ENCODE measurements at regions not wholly inside any gene's neighbourhood (a gene's known extent, or its start where the extent isn't known, plus 50 kb on each side); places are given as distances from the start of the nearest gene placed in this dataset.
"Not testable (repeated sequence)": the region's sequence is repeated elsewhere in the genome, so short reads cannot be mapped to it uniquely, and the experiment has no call there.

GRCh38 chr1:143663056-143663455 lies 308.7 kb downstream of the FAM72C start:
- DNase-seq (ENCODE audit: low read depth, low spot score); H3K4me3 ChIP-seq (ENCODE audit: low read length); H3K4me1 ChIP-seq (ENCODE audit: control insufficient read depth, insufficient read depth, low read length); H3K9me3 ChIP-seq (ENCODE audit: control insufficient read depth, insufficient read depth, low read length); H3K36me3 ChIP-seq (ENCODE audit: control insufficient read depth, insufficient read depth, low read length); H3K27ac ChIP-seq (ENCODE audit: low read length): not testable (repeated sequence)
- peaks cover 79% of the 10 kb centered on the region for H3K27me3 ChIP-seq (ENCODE audit: control insufficient read depth, insufficient read depth, low read length)
- whole genome bisulfite sequencing (ENCODE audit: insufficient coverage, insufficient read length), result no CpG with 5 or more reads among the region's 2 CpGs

- no CpG with 5 or more reads among the region's 47 CpGs for WGBS (ENCODE audit: insufficient coverage, insufficient read length)
- Histone ChIP-seq H3K4me3 (ENCODE audit: low read length) (0 out of 2 replicates have a peak overlapping the region, but pooled peaks have one; percentile 18), H3K27me3 (ENCODE audit: control insufficient read depth, insufficient read depth, low read length) (peaks cover 76% of the 10 kb centered on the region), H3K4me1 (ENCODE audit: control insufficient read depth, insufficient read depth, low read length) (no peaks in the 10 kb centered on the region), H3K27ac (ENCODE audit: low read length) (no peak overlapping the region), H3K9me3 (ENCODE audit: control insufficient read depth, insufficient read depth, low read length) (no peaks in the 10 kb centered on the region; the same call in 1 of the 2 replicates), H3K36me3 (ENCODE audit: control insufficient read depth, insufficient read depth, low read length) (no peaks in the 10 kb centered on the region)
- DNase-seq (ENCODE audit: low read depth, low spot score), result no peak
Observed at GRCh38 chr1:143661418-143662101, 310.2 kb downstream of the FAM72C start.

DNA sequence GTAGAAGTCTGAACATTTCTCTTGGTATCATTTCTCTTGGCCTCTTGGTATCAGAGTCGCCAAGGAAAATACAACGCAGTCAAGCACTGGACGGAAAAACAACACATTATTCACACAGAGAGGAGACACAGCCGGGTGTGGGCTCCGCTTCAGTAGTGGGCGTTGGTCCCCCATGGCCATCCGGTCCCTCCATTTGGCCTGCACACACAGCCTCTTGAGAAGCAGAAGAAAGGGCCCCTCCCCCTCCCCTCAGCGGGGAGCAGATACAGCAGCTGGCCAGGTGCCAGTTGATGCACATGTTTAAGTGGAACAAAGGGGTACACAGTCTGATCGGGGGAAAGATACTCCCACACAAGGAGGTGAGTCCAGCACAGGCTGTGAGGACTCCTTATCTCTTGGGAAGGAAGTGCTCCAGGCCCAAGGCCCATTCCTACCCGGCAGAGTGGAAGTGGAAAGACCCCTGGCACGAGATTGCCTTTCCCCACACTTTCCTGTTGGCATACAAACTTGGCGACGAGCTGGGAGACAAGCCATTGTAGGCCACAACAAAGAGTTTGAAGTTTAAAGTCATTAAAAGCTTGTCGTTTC lies 311.3 kb downstream of the FAM72C start:
- no CpG with 5 or more reads among the region's 14 CpGs for WGBS (ENCODE audit: insufficient coverage, insufficient read length)
- H3K27me3 ChIP-seq (ENCODE audit: control insufficient read depth, insufficient read depth, low read length), result peaks cover 75% of the 10 kb centered on the region
- H3K27ac ChIP-seq (ENCODE audit: low read length), result no peak overlapping the region
- DNase-seq (ENCODE audit: low read depth, low spot score), result no peak
- no peaks in the 10 kb centered on the region; the same call in 1 of the 2 replicates for H3K9me3 ChIP-seq (ENCODE audit: control insufficient read depth, insufficient read depth, low read length)
- H3K36me3 ChIP-seq (ENCODE audit: control insufficient read depth, insufficient read depth, low read length), result no peaks in the 10 kb centered on the region
- no peaks in the 10 kb centered on the region for H3K4me1 ChIP-seq (ENCODE audit: control insufficient read depth, insufficient read depth, low read length)
- no peak overlapping the region for H3K4me3 ChIP-seq (ENCODE audit: low read length)

GRCh38 chr1:143653429-143653802 lies 318.4 kb downstream of the FAM72C start:
- Histone ChIP-seq H3K36me3 (ENCODE audit: control insufficient read depth, insufficient read depth, low read length) (no peaks in the 10 kb centered on the region), H3K9me3 (ENCODE audit: control insufficient read depth, insufficient read depth, low read length) (peaks cover 2% of the 10 kb centered on the region), H3K4me3 (ENCODE audit: low read length) (no peak overlapping the region), H3K4me1 (ENCODE audit: control insufficient read depth, insufficient read depth, low read length) (no peaks in the 10 kb centered on the region; the same call in none of the 2 replicates), H3K27me3 (ENCODE audit: control insufficient read depth, insufficient read depth, low read length) (peaks cover 88% of the 10 kb centered on the region), H3K27ac (ENCODE audit: low read length) (no peak overlapping the region)
- no CpG with 5 or more reads among the region's 24 CpGs for WGBS (ENCODE audit: insufficient coverage, insufficient read length)
- no peak for DNase-seq (ENCODE audit: low read depth, low spot score)

GRCh38 chr1:143652744-143653428 lies 318.9 kb downstream of the FAM72C start:
- no CpG with 5 or more reads among the region's 36 CpGs for WGBS (ENCODE audit: insufficient coverage, insufficient read length)
- H3K36me3 ChIP-seq (ENCODE audit: control insufficient read depth, insufficient read depth, low read length), result no peaks in the 10 kb centered on the region
- peaks cover 91% of the 10 kb centered on the region for H3K27me3 ChIP-seq (ENCODE audit: control insufficient read depth, insufficient read depth, low read length)
- no peak overlapping the region for H3K27ac ChIP-seq (ENCODE audit: low read length)
- H3K4me3 ChIP-seq (ENCODE audit: low read length), result no peak overlapping the region
- H3K4me1 ChIP-seq (ENCODE audit: control insufficient read depth, insufficient read depth, low read length), result no peaks in the 10 kb centered on the region; the same call in none of the 2 replicates
- DNase-seq (ENCODE audit: low read depth, low spot score), result no peak
- peaks cover 2% of the 10 kb centered on the region for H3K9me3 ChIP-seq (ENCODE audit: control insufficient read depth, insufficient read depth, low read length)

DNA sequence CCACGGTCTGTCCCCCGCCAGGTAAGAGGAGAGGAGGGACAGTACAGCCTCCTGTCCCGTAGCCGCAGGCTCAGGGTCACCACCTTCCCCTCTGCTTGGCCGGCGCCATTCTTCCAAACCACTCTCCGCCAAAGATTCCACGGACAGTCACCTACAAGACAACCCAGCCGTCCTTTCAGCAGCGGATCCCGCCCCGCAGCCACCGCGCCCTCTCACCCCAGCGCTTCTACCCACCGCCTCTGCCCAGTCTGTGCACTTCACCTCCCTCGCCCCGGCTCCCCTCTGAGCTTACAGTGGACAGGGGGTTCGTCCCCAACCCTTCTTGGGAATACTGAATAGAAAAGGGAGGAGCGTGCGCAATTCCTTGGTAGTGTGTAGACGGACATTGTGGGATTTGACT lies 319.6 kb downstream of the FAM72C start:
- Histone ChIP-seq H3K4me3 (ENCODE audit: low read length) (no peak overlapping the region), H3K9me3 (ENCODE audit: control insufficient read depth, insufficient read depth, low read length) (peaks cover 2% of the 10 kb centered on the region)
- no peak for DNase-seq (ENCODE audit: low read depth, low spot score)

GRCh38 chr1:143651350-143651992 lies 320.3 kb downstream of the FAM72C start:
- H3K4me3 ChIP-seq (ENCODE audit: low read length), result no peak overlapping the region
- H3K36me3 ChIP-seq (ENCODE audit: control insufficient read depth, insufficient read depth, low read length), result no peaks in the 10 kb centered on the region
- H3K27ac ChIP-seq (ENCODE audit: low read length), result no peak overlapping the region
- H3K27me3 ChIP-seq (ENCODE audit: control insufficient read depth, insufficient read depth, low read length), result peaks cover 85% of the 10 kb centered on the region
- H3K4me1 ChIP-seq (ENCODE audit: control insufficient read depth, insufficient read depth, low read length), result no peaks in the 10 kb centered on the region; the same call in none of the 2 replicates
- DNase-seq (ENCODE audit: low read depth, low spot score), result no peak
- H3K9me3 ChIP-seq (ENCODE audit: control insufficient read depth, insufficient read depth, low read length), result peaks cover 2% of the 10 kb centered on the region
- no CpG with 5 or more reads among the region's 31 CpGs for WGBS (ENCODE audit: insufficient coverage, insufficient read length)

More for the DNA sequence above, 319.6 kb downstream of the FAM72C start:
- H3K4me1 ChIP-seq (ENCODE audit: control insufficient read depth, insufficient read depth, low read length), result no peaks in the 10 kb centered on the region; the same call in none of the 2 replicates
- no peaks in the 10 kb centered on the region for H3K36me3 ChIP-seq (ENCODE audit: control insufficient read depth, insufficient read depth, low read length)
- WGBS (ENCODE audit: insufficient coverage, insufficient read length), result no CpG with 5 or more reads among the region's 22 CpGs
- H3K27ac ChIP-seq (ENCODE audit: low read length), result no peak overlapping the region
- peaks cover 84% of the 10 kb centered on the region for H3K27me3 ChIP-seq (ENCODE audit: control insufficient read depth, insufficient read depth, low read length)

- H3K27ac ChIP-seq (ENCODE audit: low read length); H3K4me3 ChIP-seq (ENCODE audit: low read length); DNase-seq (ENCODE audit: low read depth, low spot score); H3K4me1 ChIP-seq (ENCODE audit: control insufficient read depth, insufficient read depth, low read length); H3K9me3 ChIP-seq (ENCODE audit: control insufficient read depth, insufficient read depth, low read length); H3K36me3 ChIP-seq (ENCODE audit: control insufficient read depth, insufficient read depth, low read length): not testable (repeated sequence)
- WGBS (ENCODE audit: insufficient coverage, insufficient read length), result no CpG with 5 or more reads among the region's 1 CpG
- H3K27me3 ChIP-seq (ENCODE audit: control insufficient read depth, insufficient read depth, low read length), result peaks cover 41% of the 10 kb centered on the region
Observed at GRCh38 chr1:143644035-143644434, 327.8 kb downstream of the FAM72C start.

DNA sequence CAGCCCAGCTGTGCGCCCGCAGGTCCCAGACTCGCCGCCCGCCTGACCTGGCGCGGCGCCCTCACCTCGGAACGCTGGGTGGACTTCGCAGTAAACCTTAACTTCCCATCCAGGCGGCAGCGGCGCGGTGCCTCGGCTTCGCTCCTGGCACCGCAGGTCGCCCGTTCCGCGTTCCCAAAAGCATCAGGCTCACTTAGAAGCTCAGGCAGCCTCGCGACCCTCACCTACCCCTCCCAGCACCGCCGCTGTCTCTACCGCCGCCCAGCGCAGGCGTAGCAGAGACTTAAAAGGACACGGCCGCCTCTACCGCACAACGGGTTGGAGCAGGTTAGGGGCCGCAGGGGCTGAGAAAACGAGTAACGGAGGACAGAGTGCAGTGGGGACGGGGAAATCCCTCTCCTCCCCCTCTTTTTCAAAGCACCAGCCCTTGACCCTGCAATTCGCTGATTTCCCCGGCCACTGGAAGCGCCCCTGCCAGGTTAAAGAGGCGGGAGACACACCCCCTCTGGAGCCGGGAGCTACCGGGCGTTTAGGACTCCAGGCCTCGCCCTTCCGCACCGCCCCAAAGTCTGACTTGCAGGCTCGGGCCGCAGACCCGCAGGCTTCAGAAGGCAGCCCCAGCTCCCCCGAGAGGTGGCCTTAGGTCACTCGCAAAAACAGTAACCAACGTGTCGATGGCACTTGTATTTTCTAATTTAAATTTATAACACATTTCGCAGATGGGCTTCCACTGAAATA lies 328.5 kb downstream of the FAM72C start:
- WGBS (ENCODE audit: insufficient coverage, insufficient read length), result no CpG with 5 or more reads among the region's 56 CpGs

GRCh38 chr1:143625886-143626285 lies 345.9 kb downstream of the FAM72C start:
- no CpG with 5 or more reads among the region's 2 CpGs for WGBS (ENCODE audit: insufficient coverage, insufficient read length)
- no peaks in the 10 kb centered on the region for H3K36me3 ChIP-seq (ENCODE audit: control insufficient read depth, insufficient read depth, low read length)
- DNase-seq (ENCODE audit: low read depth, low spot score), result no peak
- no peaks in the 10 kb centered on the region for H3K9me3 ChIP-seq (ENCODE audit: control insufficient read depth, insufficient read depth, low read length)
- no peaks in the 10 kb centered on the region for H3K4me1 ChIP-seq (ENCODE audit: control insufficient read depth, insufficient read depth, low read length)
- H3K27me3 ChIP-seq (ENCODE audit: control insufficient read depth, insufficient read depth, low read length), result no peaks in the 10 kb centered on the region
- no peak overlapping the region for H3K4me3 ChIP-seq (ENCODE audit: low read length)
- H3K27ac ChIP-seq (ENCODE audit: low read length), result no peak overlapping the region

More for the DNA sequence above, 328.5 kb downstream of the FAM72C start:
- no peak for DNase-seq (ENCODE audit: low read depth, low spot score)
- Histone ChIP-seq H3K4me1 (ENCODE audit: control insufficient read depth, insufficient read depth, low read length) (no peaks in the 10 kb centered on the region; the same call in 1 of the 2 replicates), H3K27ac (ENCODE audit: low read length) (no peak overlapping the region), H3K9me3 (ENCODE audit: control insufficient read depth, insufficient read depth, low read length) (no peaks in the 10 kb centered on the region), H3K36me3 (ENCODE audit: control insufficient read depth, insufficient read depth, low read length) (no peaks in the 10 kb centered on the region; the same call in 1 of the 2 replicates), H3K4me3 (ENCODE audit: low read length) (peak overlapping the region; percentile 19; the same call in 1 of the 2 replicates), H3K27me3 (ENCODE audit: control insufficient read depth, insufficient read depth, low read length) (peaks cover 34% of the 10 kb centered on the region)

Data from iPS DF 6.9 (cell line).